ENCODE measurements at regions not wholly inside any gene's neighbourhood (a gene's known extent, or its start where the extent isn't known, plus 50 kb on each side); places are given as distances from the start of the nearest gene placed in this dataset.

DNA sequence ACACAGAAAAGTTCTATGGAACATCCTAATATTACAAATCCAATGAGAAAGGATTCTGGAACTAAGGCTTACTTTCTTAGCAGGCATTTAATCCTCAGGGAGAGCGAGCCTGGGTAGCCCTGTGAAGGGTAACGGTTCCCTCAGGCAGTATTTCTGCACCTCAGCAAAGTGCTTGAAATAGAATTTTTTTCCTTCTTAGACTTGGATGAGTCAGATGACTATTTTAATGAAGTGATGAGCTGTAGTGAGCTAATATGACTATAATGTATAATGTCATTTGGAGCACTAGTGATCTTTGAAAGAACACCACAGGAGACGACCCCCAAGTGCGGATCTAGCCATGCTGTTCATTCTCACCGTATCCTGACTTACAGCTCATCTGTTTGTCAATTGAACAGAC lies 493.0 kb upstream of the FAM241A start:
- Histone ChIP-seq H3K4me1 (replicated peaks in 1 of 2; ENCODE audit: control insufficient read depth in 2 of 2, insufficient read depth in 2 of 2, low read length in 2 of 2) (no peaks in the 10 kb centered on the region), H3K4me3 (no peak overlapping the region), H3K9me1 (ENCODE audit: control insufficient read depth, insufficient read depth, low read length) (no peaks in the 10 kb centered on the region), H3K9ac (ENCODE audit: insufficient read depth in 1 of 2, low read depth in 2 of 2, low read length in 2 of 2) (no peak overlapping the region), H3K9me3 (replicated peaks; ENCODE audit: control insufficient read depth, insufficient read depth, low read depth, low read length) (no peaks in the 10 kb centered on the region; the same call in 1 of the 2 replicates), H3K27ac (ENCODE audit: extremely low read depth, low read depth, low read length) (no peak overlapping the region), H4K20me1 (replicated peaks; ENCODE audit: control insufficient read depth, insufficient read depth, low read length) (no peaks in the 10 kb centered on the region), H3K36me3 (ENCODE audit: control insufficient read depth, insufficient read depth, low read length) (no peaks in the 10 kb centered on the region), H3K79me2 (ENCODE audit: control insufficient read depth, insufficient read depth, low read length) (no peaks in the 10 kb centered on the region), H3K27me3 (ENCODE audit: control insufficient read depth in 2 of 2, insufficient read depth in 2 of 2, low read length in 2 of 2) (no peaks in the 10 kb centered on the region), H3K4me2 (ENCODE audit: insufficient read depth, low read length) (no peak overlapping the region), H2AFZ (ENCODE audit: low read depth, low read length) (no peak overlapping the region)
- no TSS peak for BruUV-seq (replicated peaks)
- no peak for TF ChIP-seq MEF2A (IDR thresholded peaks at IDR 0.05; ENCODE audit: control insufficient read depth, low read depth, low read length)
- TF ChIP-seq MXI1 (IDR thresholded peaks at IDR 0.05; ENCODE audit: low read depth, low read length): no peak
- TF ChIP-seq, protein P1, sequence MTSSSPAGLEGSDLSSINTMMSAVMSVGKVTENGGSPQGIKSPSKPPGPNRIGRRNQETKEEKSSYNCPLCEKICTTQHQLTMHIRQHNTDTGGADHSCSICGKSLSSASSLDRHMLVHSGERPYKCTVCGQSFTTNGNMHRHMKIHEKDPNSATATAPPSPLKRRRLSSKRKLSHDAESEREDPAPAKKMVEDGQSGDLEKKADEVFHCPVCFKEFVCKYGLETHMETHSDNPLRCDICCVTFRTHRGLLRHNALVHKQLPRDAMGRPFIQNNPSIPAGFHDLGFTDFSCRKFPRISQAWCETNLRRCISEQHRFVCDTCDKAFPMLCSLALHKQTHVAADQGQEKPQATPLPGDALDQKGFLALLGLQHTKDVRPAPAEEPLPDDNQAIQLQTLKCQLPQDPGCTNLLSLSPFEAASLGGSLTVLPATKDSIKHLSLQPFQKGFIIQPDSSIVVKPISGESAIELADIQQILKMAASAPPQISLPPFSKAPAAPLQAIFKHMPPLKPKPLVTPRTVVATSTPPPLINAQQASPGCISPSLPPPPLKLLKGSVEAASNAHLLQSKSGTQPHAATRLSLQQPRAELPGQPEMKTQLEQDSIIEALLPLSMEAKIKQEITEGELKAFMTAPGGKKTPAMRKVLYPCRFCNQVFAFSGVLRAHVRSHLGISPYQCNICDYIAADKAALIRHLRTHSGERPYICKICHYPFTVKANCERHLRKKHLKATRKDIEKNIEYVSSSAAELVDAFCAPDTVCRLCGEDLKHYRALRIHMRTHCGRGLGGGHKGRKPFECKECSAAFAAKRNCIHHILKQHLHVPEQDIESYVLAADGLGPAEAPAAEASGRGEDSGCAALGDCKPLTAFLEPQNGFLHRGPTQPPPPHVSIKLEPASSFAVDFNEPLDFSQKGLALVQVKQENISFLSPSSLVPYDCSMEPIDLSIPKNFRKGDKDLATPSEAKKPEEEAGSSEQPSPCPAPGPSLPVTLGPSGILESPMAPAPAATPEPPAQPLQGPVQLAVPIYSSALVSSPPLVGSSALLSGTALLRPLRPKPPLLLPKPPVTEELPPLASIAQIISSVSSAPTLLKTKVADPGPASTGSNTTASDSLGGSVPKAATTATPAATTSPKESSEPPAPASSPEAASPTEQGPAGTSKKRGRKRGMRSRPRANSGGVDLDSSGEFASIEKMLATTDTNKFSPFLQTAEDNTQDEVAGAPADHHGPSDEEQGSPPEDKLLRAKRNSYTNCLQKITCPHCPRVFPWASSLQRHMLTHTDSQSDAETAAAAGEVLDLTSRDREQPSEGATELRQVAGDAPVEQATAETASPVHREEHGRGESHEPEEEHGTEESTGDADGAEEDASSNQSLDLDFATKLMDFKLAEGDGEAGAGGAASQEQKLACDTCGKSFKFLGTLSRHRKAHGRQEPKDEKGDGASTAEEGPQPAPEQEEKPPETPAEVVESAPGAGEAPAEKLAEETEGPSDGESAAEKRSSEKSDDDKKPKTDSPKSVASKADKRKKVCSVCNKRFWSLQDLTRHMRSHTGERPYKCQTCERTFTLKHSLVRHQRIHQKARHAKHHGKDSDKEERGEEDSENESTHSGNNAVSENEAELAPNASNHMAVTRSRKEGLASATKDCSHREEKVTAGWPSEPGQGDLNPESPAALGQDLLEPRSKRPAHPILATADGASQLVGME (CRISPR knock-in tag; IDR thresholded peaks at IDR 0.05): no peak
- intact Hi-C loops (cut with micrococcal nuclease) (no loop called here), in situ Hi-C loops (cut with MboI) (no loop called here)
- no peak for DNase-seq (ENCODE audit: extremely low read depth in 1 of 4, low spot score in 3 of 4)
- FAIRE-seq: no peak
- POLR2A ChIA-PET: no interaction called here
- CTCF ChIA-PET (ENCODE audit: low intra/inter-chr PET ratio): no interaction called here
- no peak for ATAC-seq
- 2% methylated on average over 5 of the region's 5 CpGs for WGBS (ENCODE audit: insufficient coverage, low coverage, missing lambda C conversion rate)
